H7 (cell line): ENCODE measurements at regions not wholly inside any gene's neighbourhood (a gene's known extent, or its start where the extent isn't known, plus 50 kb on each side); places are given as distances from the start of the nearest gene placed in this dataset.
"Not testable (repeated sequence)": the region's sequence is repeated elsewhere in the genome, so short reads cannot be mapped to it uniquely, and the experiment has no call there.

Experiments
- DNase-seq: peaks from one replicate; pipeline ENCODE4 v3.0.0; 2012
- H3K27me3 ChIP-seq: 2 replicates; pipeline ENCODE4 v1.6.0; 2011; ENCODE audit warnings: mild to moderate bottlenecking, low read length; ENCODE audit not compliant: control insufficient read depth, insufficient read depth
- H3K36me3 ChIP-seq: replicated peaks from 2 replicates; pipeline ENCODE4 v1.5.1; 2011; ENCODE audit warnings: low read length; ENCODE audit not compliant: control insufficient read depth, insufficient read depth
- H3K4me3 ChIP-seq: 2 replicates; pipeline ENCODE4 v1.5.1; 2011; ENCODE audit warnings: low read depth, mild to moderate bottlenecking, control low read depth, low read length, moderate library complexity; ENCODE audit not compliant: insufficient read depth

DNA sequence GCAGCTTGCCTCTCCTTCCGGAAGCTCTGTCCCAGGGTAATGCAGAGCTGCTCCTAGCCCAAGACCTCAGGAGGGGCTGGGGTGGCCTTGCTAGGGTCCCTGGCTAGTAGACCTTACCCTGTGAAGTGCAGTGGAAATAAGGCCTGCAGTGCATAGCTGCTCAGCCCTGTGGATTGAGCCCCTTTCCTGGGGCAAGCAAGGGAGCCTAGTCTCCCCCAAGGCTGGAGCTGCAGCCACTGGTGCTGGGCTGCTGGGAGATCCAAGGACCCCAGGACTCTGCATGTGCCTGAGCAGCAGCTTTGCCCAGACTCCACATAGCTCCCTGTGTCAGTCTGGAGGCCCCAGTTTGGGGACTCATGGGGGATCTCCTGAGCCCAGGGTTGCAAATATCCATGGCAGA, 57.9 kb downstream of the FANCF start:
- DNase-seq = no peak
- no peaks in the 10 kb centered on the region for H3K36me3 ChIP-seq

DNA sequence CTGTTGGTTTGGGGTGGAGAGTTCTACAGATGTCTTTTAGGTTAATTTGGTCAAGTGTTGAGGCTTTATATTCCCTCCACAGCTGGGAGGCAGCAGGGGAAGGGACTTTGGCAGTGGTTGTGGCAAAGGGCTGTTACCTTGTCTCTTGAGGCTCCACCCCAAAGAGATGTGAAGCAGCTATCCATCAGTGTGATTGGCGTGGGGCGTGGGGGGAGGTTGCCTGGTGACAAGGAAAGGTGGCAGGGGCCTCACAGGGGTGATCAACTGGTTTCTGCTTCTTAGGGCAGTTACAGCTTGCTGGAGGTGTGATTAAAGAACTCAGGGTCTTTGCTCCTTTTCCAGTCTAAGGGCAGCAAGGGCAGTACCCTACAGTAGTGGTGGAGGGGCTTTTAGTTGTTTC, 59.3 kb downstream of the FANCF start:
- Histone ChIP-seq H3K27me3 (no peaks in the 10 kb centered on the region), H3K4me3 (no peak overlapping the region), H3K36me3 (no peaks in the 10 kb centered on the region)
- peak; percentile 32 for DNase-seq

More for the DNA sequence above, 57.9 kb downstream of the FANCF start:
- H3K27me3 ChIP-seq = no peaks in the 10 kb centered on the region
- no peak overlapping the region for H3K4me3 ChIP-seq

DNA sequence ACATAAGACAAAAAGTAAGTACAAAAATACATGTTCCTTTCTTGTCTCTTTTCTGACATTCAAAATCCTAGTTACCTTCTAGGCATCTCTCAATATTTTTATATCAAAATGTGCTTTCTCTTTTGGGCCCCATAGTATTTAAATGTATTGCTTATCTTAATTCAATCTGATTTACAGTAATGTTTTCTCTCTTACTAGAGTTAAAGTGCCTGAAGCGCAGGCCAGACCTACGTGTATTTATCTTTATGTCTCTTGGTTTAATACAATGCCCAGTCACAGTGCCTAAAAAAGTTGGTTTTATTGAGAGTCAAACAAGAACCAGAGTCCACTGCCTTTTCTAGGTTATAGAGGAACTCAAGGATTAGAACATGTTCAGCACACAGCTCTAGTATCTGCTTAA, 64.3 kb downstream of the FANCF start:
- Histone ChIP-seq H3K4me3 (no peak overlapping the region), H3K36me3 (no peaks in the 10 kb centered on the region), H3K27me3 (no peaks in the 10 kb centered on the region)
- no peak for DNase-seq

DNA sequence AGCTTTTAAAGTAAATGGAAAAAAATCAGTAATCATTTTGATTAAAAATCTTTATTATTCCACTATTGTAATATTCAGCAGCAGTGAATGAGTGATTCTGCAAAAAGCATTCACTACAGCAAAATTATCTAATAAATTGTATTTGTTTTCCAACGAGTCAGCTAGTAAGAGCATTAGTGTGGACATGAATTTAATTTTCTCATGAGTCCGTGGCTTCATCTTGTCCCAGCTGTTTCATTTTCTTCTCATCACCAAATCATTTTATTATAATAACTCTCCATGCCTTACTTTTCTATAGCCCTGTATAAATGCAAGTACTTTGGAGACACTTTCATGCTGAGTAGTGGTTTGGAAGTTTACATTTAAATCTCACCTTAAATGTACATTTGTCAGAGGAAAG, 66.2 kb downstream of the FANCF start:
- H3K36me3 ChIP-seq = no peaks in the 10 kb centered on the region
- H3K4me3 ChIP-seq = no peak overlapping the region
- H3K27me3 ChIP-seq = no peaks in the 10 kb centered on the region
- no peak for DNase-seq

DNA sequence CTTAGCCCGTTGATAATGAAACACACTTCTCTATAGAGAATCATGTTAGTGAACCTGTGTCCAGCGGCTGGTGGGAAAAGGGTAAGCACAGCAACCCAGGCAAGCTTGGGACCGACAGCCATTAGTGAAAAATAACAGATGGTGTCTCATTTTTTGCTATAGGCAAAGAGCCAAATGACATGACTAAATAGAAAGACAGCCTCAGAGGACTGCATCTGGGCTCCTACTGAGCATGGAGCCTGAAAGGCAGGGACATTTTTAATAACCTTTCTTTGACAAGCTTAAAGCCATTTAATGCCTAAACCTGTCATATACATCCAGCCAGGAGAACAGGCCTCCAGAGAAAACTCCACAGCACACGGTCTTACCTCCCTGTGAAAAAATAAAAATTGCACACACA, 67.0 kb downstream of the FANCF start:
- no peaks in the 10 kb centered on the region for H3K36me3 ChIP-seq
- no peak for DNase-seq
- no peaks in the 10 kb centered on the region for H3K27me3 ChIP-seq
- no peak overlapping the region for H3K4me3 ChIP-seq

DNA sequence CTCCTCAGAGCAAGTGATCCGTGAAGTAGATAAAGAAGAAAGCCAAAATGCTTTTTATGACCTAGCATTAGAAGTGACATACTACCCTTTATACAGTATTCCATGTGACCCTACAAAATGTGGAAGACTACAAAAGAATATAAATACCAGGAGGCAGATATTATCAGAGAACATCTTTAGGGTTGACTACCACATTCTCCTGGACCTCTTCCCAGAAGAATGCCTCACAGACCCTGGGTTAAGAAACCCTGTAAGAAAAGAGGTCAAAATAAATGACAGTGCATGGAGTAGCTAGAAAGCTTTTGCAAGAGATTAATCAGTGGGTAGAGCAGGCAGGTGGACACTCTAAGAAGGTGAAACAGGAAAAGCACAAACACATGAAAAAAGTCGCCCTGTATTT, 69.2 kb downstream of the FANCF start:
- H3K36me3 ChIP-seq = no peaks in the 10 kb centered on the region
- no peak for DNase-seq
- H3K27me3 ChIP-seq = no peaks in the 10 kb centered on the region
- no peak overlapping the region for H3K4me3 ChIP-seq

DNA sequence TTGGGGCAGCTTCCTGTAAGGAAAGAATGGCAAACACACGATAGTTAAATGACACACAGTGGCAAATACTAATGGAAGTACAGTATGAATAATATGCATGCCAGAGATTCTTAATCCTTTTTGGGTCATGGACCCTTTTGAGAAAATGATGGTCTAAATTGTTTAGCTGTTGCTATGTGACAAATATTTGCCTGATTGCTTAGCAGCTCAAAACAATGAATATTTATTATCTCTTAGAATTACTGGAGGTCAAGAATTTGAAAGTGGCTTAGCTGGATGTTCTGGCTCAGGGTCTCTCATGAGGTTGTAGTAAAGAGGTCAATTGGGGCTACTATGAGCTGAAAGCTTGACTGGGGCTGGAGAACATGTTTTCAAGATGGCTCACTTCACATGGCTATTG, 69.7 kb downstream of the FANCF start:
- Histone ChIP-seq H3K27me3 (no peaks in the 10 kb centered on the region), H3K36me3 (no peaks in the 10 kb centered on the region), H3K4me3 (no peak overlapping the region)
- no peak for DNase-seq

DNA sequence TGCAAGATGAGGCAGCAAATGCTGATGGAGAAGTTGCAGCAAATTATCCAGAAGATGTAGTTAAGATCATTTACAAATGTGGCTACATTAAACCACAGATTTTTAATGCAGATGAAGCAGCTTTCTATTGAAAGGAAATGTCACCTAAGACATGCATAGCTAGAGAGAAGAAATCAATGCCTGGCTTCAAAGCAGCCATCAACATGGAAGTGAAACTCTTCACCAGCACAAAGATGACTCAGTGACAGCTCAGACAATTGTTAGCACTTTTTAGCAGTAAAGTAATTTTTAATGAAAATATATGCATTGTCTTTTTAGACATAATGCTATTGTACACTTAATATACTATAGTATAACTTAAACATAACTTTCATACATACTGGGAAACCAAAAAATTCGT, 71.4 kb downstream of the FANCF start:
- H3K4me3 ChIP-seq = no peak overlapping the region
- no peak for DNase-seq
- no peaks in the 10 kb centered on the region for H3K27me3 ChIP-seq
- H3K36me3 ChIP-seq = no peaks in the 10 kb centered on the region

DNA sequence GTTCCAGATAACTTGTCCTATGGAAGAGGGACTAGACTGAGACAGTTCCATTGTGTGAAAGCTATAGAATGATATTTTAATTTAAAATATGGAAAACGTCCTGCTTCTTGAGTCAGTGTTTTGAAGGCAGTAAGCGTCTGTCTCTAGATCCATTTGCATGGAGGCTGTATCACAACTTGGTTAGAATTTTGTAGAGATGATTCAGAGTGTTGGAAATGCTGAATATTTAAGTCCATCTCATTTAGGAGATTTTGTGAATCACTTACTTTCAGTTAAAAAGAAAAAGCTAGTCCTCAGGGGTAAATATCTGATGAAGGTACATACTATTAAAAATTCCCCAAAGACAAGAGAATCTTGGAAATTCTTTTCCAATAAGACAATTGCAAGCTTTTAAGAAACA, 72.7 kb downstream of the FANCF start:
- no peak overlapping the region for H3K4me3 ChIP-seq
- H3K36me3 ChIP-seq = no peaks in the 10 kb centered on the region
- H3K27me3 ChIP-seq = no peaks in the 10 kb centered on the region
- DNase-seq = no peak

DNA sequence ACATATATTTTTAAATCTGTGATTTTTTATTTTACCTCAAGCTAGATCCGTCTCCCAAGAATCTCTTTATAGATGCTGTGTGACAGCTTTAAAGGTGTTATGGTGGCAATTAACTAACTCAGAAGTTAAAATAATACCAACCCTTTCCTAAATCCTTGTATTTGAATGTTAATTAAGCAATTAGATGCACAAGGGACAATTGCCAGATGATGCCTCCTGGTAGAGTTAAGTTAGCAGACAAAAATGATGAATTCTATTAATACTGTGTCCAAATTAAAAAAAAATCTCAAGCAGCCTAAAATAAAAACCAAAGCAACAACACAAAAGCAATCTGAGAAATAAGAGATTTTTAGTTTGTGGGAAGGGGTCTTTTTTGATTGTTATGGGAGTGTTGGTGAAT, 78.9 kb downstream of the FANCF start:
- no peaks in the 10 kb centered on the region for H3K36me3 ChIP-seq
- H3K4me3 ChIP-seq = no peak overlapping the region
- H3K27me3 ChIP-seq = no peaks in the 10 kb centered on the region
- no peak for DNase-seq

DNA sequence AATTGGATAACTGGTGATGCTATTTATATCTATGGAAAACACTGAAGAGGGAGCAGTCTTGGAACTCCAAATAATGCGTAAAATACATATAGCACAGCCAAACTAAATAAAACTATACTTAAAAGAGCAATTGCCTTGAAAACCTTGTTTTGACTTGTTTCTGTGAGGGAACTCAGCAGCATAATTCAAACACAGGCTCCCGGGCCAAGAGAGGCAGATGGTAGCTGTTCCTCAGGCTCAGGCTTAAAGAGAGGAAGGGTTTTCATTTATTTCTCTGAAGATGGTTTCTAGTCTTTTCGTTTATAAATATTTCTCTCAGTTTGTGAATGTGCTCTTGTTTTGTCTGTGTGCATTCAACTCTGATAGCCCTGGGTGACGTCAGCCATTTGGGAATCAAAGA, 82.4 kb downstream of the FANCF start:
- Histone ChIP-seq H3K27me3 (no peaks in the 10 kb centered on the region), H3K36me3 (no peaks in the 10 kb centered on the region), H3K4me3 (no peak overlapping the region)
- no peak for DNase-seq

DNA sequence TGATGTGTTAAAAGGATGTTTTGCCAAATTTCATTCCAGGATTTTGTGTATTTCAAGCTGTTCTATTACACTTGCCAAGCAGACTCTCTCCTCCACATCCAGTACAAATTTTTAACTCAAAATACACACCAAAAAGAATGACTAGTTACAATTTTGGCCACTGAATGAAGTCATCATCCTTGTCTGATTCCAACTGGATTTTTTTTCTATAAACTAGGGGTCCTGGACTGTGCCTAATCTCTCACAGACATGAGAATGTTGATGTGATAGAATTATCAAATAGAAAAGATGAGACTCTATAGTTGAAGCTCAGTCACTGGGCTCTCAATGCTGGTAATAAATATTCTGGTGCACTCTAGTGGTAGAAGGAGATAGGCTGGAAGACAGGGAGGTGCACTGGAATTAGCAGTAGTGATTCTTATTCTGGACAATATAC, 85.8 kb downstream of the FANCF start:
- H3K27me3 ChIP-seq = no peaks in the 10 kb centered on the region
- DNase-seq = peak; percentile 8
- no peaks in the 10 kb centered on the region for H3K36me3 ChIP-seq

DNA sequence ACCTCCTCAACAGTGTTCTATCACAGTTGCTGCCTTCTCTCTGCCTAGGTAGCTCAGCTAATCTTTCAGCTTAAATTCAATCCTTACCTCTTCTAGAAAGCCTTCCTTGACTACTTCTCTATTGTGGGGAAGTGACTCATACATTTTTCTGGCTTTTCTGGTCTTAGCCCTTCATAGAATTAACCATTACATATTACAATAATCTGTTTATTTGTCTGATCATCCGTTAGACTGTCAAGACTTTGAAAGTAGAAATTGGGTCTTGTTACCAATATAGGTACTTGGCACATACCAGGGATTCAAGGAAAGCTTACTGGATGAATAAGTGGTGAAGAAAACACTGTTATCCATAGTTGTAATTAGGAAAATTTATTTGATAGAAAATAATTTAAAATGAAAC, 89.6 kb downstream of the FANCF start:
- no peaks in the 10 kb centered on the region for H3K36me3 ChIP-seq
- H3K27me3 ChIP-seq = no peaks in the 10 kb centered on the region
- DNase-seq = no peak
- no peak overlapping the region for H3K4me3 ChIP-seq

More for the DNA sequence above, 85.8 kb downstream of the FANCF start:
- H3K4me3 ChIP-seq = no peak overlapping the region

DNA sequence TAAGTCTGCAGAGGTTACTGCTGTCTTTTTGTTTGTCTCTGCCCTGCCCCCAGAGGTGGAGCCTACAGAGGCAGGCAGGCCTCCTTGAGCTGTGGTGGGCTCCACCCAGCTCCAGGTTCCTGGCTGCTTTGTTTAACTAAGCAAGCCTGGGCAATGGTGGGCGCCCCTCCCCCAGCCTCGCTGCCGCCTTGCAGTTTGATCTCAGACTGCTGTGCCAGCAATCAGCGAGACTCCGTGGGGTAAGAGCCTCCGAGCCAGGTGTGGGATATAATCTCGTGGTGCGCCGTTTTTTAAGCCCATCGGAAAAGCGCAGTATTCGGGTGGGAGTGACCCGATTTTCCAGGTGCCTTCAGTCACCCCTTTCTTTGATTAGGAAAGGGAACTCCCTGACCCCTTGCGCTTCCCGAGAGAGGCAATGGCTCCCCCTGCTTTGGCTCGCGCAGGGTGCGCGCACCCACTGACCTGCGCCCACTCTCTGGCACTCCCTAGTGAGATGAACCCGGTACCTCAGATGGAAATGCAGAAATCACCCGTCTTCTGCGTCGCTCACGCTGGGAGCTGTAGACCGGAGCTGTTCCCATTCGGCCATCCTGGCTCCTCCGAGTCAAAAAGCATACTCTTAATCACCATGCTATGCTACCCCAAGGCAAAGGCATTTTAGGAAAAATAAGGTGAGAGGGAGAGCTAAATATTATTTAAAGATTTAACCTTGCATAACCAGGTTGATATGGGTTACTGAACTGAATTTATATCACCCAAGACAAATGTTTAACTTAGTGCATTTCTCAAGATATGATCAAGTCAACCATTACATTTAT, 96.8 kb downstream of the FANCF start:
- not testable (repeated sequence) for H3K36me3 ChIP-seq, H3K27me3 ChIP-seq, DNase-seq
- peak overlapping the region; percentile 48 for H3K4me3 ChIP-seq

DNA sequence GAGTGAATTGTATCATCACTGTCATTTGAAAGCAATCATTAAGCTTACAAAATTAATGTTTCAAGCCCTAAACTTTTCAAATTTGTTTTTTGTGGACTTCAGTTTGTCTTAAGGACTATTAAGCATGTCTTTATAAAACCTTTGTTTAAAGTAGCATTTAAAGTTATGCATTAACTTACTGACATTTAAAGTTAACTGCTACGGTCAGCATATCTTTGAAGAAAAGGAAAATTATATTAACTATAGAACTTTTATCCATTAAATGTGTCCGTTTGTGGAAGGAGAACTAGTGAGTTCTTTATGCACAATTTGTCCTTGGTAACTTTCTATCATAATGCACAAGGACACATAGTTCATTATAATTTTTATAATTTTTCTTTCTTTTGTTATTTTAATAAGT, 103.4 kb downstream of the FANCF start:
- DNase-seq = no peak
- Histone ChIP-seq H3K4me3 (no peak overlapping the region), H3K27me3 (no peaks in the 10 kb centered on the region), H3K36me3 (no peaks in the 10 kb centered on the region)

DNA sequence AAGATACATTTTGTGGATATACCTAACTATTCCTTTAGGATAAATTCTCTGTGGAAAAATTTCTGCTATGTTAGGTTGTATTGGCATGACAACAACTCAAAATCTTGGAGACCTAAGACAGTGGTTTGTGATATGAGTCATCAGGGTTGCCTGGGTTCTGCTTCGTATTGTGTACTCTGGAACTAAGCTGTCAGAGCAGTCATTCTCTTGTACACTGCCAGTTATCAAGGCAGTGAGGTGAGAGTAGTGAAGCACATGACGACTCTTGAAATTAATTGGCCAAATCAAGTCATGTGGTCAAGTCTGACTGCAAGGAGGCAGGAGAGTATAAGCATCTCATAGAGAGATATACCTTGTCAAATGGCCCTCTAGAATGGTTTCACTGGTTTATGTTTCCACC, 104.4 kb downstream of the FANCF start:
- no peaks in the 10 kb centered on the region for H3K36me3 ChIP-seq
- H3K27me3 ChIP-seq = no peaks in the 10 kb centered on the region
- H3K4me3 ChIP-seq = no peak overlapping the region
- DNase-seq = no peak
